ENCODE measurements at regions not wholly inside any gene's neighbourhood (a gene's known extent, or its start where the extent isn't known, plus 50 kb on each side); places are given as distances from the start of the nearest gene placed in this dataset.

DNA sequence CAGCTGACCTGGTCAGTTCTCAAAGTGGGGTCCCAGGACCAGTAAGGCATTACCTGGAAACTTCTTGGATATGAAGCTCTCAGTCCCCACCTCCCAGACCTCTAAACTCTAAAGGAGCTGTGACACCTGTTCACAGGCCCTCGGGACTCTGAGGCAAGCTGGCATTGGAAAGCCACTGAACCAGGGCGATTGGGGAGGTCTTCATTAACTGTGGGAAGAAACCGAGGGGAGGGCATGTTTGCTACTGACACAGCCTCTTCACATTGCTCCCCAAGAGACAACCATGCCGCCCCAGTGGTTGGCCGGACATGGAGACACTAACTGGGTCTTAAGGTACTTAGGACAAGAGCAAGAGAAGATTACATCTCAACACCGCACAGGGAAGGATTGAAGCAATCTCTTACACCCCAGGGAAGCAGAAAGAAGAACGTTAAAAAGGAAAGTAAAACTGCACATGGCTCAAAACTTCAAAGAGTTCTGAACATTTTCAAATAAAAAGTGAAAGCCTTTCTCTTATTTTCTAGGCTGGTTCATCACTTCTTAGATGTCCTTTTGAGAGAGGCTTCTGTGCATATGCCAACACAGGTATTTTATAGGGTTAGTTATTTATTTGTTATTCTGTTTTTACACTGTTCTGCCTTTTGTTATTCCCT lies 210.0 kb upstream of the CST7 start:
- no peaks in the 10 kb centered on the region for H3K9me1 ChIP-seq (replicated peaks; ENCODE audit: control insufficient read depth, extremely low read depth, insufficient read depth, low read length)
- CTCF ChIA-PET: no interaction called here
- no peak overlapping the region for H3K4me2 ChIP-seq (ENCODE audit: insufficient read depth, low read length)

DNA sequence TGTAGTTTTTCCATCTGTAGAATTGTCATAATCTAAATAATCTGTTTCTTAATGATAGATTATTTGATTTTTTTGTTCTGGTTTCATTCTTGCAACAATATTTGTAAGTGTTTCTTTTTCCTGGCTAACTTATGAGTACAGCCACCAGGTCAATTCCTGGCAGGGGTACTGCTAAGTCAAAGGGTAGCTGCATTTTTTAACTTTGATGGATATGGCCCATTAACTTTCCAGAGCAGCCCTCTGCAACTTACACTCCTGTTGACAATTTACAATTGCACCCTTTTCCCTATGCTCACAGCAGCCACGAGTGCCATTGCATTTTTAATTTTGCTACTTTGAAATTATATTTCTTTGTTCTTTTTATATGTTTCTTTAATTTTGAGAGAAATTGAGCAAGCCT lies 209.3 kb upstream of the CST7 start:
- Histone ChIP-seq H3K4me3 (replicated peaks in 1 of 3; ENCODE audit: insufficient read depth in 1 of 3, low read depth in 1 of 3, low read length in 3 of 3) (no peak overlapping the region), H3K4me1 (ENCODE audit: control insufficient read depth, extremely low read depth, insufficient read depth, low read length) (no peaks in the 10 kb centered on the region), H3K9ac (replicated peaks; ENCODE audit: extremely low read depth, insufficient read depth, low read length) (no peak overlapping the region), H3K79me2 (ENCODE audit: control insufficient read depth, insufficient read depth, low read length) (no peaks in the 10 kb centered on the region), H3K36me3 (ENCODE audit: control insufficient read depth in 2 of 2, extremely low read depth in 1 of 2, insufficient read depth in 2 of 2, low read length in 2 of 2) (no peaks in the 10 kb centered on the region), H3K4me2 (ENCODE audit: insufficient read depth, low read length) (no peak overlapping the region), H4K20me1 (replicated peaks; ENCODE audit: control insufficient read depth, extremely low read depth, insufficient read depth, low read length) (no peaks in the 10 kb centered on the region), H3K27me3 (ENCODE audit: control insufficient read depth in 2 of 2, insufficient read depth in 2 of 2, low read length in 2 of 2) (no peaks in the 10 kb centered on the region), H2AFZ (ENCODE audit: low read depth, low read length) (no peak overlapping the region), H3K9me1 (replicated peaks; ENCODE audit: control insufficient read depth, extremely low read depth, insufficient read depth, low read length) (no peaks in the 10 kb centered on the region), H3K9me3 (replicated peaks; ENCODE audit: control insufficient read depth, insufficient read depth, low read length) (no peaks in the 10 kb centered on the region), H3K27ac (ENCODE audit: insufficient read depth, low read depth, low read length) (no peak overlapping the region)
- dilution Hi-C loops (cut with MboI; ENCODE audit: extremely low pct_ligation_motif_present, low sequenced_read_pairs) (no loop called here), intact Hi-C loops (cut with micrococcal nuclease) (no loop called here)
- BruUV-seq (replicated peaks): no TSS peak
- ChIA-PET CTCF (no interaction called here), POLR2A (no interaction called here)
- FAIRE-seq (no peak), DNase-seq (ENCODE audit: low read depth, low spot score) (no peak)
- TF ChIP-seq, protein P1, sequence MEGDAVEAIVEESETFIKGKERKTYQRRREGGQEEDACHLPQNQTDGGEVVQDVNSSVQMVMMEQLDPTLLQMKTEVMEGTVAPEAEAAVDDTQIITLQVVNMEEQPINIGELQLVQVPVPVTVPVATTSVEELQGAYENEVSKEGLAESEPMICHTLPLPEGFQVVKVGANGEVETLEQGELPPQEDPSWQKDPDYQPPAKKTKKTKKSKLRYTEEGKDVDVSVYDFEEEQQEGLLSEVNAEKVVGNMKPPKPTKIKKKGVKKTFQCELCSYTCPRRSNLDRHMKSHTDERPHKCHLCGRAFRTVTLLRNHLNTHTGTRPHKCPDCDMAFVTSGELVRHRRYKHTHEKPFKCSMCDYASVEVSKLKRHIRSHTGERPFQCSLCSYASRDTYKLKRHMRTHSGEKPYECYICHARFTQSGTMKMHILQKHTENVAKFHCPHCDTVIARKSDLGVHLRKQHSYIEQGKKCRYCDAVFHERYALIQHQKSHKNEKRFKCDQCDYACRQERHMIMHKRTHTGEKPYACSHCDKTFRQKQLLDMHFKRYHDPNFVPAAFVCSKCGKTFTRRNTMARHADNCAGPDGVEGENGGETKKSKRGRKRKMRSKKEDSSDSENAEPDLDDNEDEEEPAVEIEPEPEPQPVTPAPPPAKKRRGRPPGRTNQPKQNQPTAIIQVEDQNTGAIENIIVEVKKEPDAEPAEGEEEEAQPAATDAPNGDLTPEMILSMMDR (IDR thresholded peaks at IDR 0.05; ENCODE audit: extremely low read depth in 1 of 2, insufficient read depth in 1 of 2, low read depth in 1 of 2, low read length in 2 of 2): no peak
- TF ChIP-seq, protein P2, sequence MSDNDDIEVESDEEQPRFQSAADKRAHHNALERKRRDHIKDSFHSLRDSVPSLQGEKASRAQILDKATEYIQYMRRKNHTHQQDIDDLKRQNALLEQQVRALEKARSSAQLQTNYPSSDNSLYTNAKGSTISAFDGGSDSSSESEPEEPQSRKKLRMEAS (IDR thresholded peaks at IDR 0.05; ENCODE audit: insufficient read depth, insufficient read length): no peak
- TF ChIP-seq JUN (IDR thresholded peaks at IDR 0.05; ENCODE audit: borderline replicate concordance, insufficient read depth, insufficient read length, low read depth) (no peak), POLR2AphosphoS5 (IDR thresholded peaks at IDR 0.05; ENCODE audit: insufficient read depth, low read depth, low read length) (no peak), FOS (IDR thresholded peaks at IDR 0.05; ENCODE audit: borderline replicate concordance, insufficient read depth, low read length) (no peak), MYC (IDR thresholded peaks at IDR 0.05; ENCODE audit: low read depth, low read length) (no peak), POLR2A (IDR thresholded peaks at IDR 0.05; ENCODE audit: low read depth, low read length) (no peak), GATA2 (IDR thresholded peaks at IDR 0.05; ENCODE audit: insufficient read depth, insufficient read length, low read depth, low read length) (no peak)

More for the DNA sequence above, 210.0 kb upstream of the CST7 start:
- Histone ChIP-seq H3K27me3 (ENCODE audit: control insufficient read depth in 2 of 2, insufficient read depth in 2 of 2, low read length in 2 of 2) (no peaks in the 10 kb centered on the region), H3K27ac (ENCODE audit: insufficient read depth, low read depth, low read length) (no peak overlapping the region), H3K4me1 (ENCODE audit: control insufficient read depth, extremely low read depth, insufficient read depth, low read length) (no peaks in the 10 kb centered on the region), H2AFZ (ENCODE audit: low read depth, low read length) (no peak overlapping the region), H4K20me1 (replicated peaks; ENCODE audit: control insufficient read depth, extremely low read depth, insufficient read depth, low read length) (no peaks in the 10 kb centered on the region), H3K79me2 (ENCODE audit: control insufficient read depth, insufficient read depth, low read length) (no peaks in the 10 kb centered on the region), H3K9me3 (replicated peaks; ENCODE audit: control insufficient read depth, insufficient read depth, low read length) (no peaks in the 10 kb centered on the region), H3K9ac (replicated peaks; ENCODE audit: extremely low read depth, insufficient read depth, low read length) (no peak overlapping the region), H3K36me3 (ENCODE audit: control insufficient read depth in 2 of 2, extremely low read depth in 1 of 2, insufficient read depth in 2 of 2, low read length in 2 of 2) (no peaks in the 10 kb centered on the region), H3K4me3 (replicated peaks in 1 of 3; ENCODE audit: insufficient read depth in 1 of 3, low read depth in 1 of 3, low read length in 3 of 3) (no peak overlapping the region)
- FAIRE-seq (no peak), DNase-seq (ENCODE audit: low read depth, low spot score) (no peak)
- TF ChIP-seq, protein P1 (IDR thresholded peaks at IDR 0.05; ENCODE audit: extremely low read depth in 1 of 2, insufficient read depth in 1 of 2, low read depth in 1 of 2, low read length in 2 of 2): no peak
- TF ChIP-seq EZH2 (IDR thresholded peaks at IDR 0.05; ENCODE audit: borderline replicate concordance, low read depth, low read length, severe bottlenecking): no peak
- intact Hi-C loops (cut with micrococcal nuclease) (no loop called here), dilution Hi-C loops (cut with MboI; ENCODE audit: extremely low pct_ligation_motif_present, low sequenced_read_pairs) (no loop called here)
- no TSS peak for BruUV-seq (replicated peaks)
- POLR2A ChIA-PET: no interaction called here

Data from endothelial cell of umbilical vein (primary cell).